Medulla oblongata (tissue), 1 donor: ENCODE measurements at regions not wholly inside any gene's neighbourhood (a gene's known extent, or its start where the extent isn't known, plus 50 kb on each side); places are given as distances from the start of the nearest gene placed in this dataset.

Source experiments
- DNase-seq: peaks from one replicate; pipeline ENCODE4 v3.0.0-alpha.2; 2015; ENCODE audit errors: extremely low spot score

DNA sequence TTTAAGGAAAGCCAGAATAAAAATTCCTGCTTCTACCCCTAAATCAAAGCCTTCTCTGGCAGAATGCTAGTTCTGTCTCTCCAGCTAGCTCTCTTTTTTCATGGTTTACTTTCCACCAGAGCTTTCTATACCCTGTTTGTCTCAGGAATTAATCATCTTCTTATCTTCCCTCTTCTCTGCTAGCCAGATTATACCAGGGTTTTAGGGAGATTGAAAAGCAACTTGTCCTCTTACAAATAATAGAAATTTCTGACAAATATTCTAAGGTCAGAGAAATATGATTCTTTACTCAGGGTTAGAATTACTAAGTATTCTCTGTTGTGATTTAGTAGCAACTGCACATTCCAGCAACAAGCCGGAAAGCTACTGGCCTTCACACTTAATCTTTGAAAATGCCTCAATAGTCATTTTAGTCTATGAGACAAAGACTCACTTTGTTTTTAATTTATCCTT, 166.4 kb downstream of the TANC2 start:
- no peak for DNase-seq

DNA sequence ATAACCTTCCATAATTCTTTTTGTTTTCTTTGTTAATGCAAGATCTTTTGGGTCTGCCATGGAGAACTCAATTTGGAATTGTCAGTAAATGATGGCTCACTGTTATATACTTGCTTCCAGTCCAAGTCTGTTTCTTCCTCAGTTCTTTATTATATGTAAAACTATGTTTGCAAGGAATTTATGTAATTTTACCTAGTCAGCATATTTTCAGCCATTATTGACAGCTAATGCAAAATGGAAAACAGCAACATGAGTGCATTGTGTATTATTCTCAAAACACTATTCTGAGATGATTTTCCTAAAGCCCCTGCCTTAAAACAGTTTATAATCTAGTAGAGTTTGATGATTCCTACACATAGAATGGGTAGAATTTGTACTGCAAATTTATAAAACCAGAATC, 167.5 kb downstream of the TANC2 start:
- no peak for DNase-seq

DNA sequence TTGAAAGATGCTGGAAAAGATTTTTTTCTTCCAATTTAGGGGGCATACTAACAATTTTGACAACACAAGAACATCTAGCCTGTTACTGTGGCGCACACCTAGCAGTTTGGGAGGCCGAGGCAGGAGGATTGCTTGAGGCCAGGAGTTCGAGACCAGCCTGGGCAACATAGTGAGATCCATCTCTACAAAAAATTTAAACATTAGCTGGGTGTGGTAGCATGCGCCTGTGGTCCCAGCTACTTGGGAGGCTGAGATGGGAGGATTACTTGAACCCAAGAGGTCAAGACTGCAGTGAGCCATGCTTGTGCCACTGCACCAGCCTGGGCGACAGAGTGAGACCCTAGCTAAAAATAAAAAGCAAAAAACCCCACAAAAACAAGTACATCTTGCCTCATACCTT, 168.8 kb downstream of the TANC2 start:
- no peak for DNase-seq

DNA sequence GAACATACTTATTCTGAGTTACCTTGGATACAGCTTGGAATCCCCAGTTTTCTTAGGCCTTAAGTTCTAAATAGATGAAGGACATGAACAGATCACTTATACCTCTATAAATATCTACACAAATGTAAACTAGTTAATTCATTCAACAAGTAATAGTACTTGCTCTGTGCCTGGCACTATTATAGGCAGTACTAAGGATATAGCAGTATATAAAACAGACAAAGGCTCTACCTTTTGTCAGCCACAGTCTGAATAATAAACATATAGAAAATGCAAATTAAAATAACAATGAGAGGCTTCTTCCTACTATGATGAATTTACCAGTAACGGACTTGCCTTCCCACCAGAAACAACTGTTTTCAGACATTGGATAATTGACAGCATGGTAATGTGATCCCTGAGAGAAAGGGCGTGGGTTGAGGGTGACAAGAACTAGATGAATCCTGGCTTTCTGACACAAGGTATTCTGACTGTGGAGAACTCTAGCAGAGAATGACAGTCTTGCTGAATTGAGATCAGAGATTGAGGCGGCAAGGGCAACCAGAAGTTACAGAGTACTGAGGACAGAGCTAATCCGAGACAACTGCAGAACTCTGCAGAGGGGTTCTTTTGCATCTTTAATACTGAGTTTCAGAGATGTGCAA, 170.5 kb downstream of the TANC2 start:
- DNase-seq: no peak

DNA sequence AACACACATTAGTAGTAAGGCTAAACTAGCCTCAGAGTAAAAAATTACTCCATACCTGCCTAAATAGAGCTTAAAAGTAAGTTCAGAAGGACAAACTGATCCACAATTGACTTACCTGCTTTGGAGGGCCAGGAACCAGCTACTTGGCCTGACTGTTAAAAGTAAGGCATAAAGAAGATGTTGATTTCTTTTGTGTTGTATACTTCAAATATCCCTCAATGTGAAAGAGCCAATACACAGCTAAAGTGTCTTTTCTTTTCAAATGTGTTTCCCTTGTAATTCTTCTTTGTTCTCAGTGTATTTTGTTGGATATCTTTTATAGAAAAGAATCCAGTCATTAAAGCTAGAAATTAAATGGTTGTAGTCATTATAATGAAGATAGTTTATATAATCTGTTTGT, 171.1 kb downstream of the TANC2 start:
- DNase-seq: no peak

DNA sequence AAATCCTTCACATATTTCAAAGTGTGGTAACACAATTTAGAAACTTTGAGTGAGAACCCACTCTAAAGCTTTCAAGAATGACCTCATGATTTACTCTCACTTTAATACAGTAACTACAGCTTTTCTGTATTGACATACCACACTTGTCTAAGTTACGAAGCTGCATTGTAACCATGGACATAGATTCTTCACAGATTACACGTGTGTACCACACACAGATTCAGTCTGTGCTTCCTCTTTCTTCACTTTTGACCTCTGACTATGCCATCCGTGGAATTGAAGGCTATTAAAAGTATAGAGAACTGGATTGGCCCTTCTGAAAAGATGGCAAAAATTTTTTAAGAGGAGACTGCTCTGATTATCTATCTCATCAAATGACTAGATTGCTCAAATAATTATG, 172.7 kb downstream of the TANC2 start:
- DNase-seq: no peak

DNA sequence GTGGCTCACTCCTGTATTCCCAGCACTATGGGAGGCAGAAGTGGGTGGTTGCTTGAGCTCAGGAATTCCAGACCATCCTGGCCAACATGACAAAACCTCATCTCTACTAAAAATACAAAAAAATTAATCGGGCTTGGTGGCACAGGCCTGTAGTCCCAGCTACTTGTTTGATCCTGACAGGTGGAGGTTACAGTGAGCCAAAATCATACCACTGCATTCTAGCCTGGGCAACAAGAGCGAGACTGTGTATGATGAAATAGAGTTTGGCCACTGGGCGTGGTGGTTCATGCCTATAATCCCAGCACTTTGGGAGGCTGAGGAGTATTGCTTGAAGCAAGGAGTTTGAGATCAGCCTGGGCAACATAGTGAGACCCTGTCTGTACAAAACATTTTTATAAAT, 173.3 kb downstream of the TANC2 start:
- no peak for DNase-seq

DNA sequence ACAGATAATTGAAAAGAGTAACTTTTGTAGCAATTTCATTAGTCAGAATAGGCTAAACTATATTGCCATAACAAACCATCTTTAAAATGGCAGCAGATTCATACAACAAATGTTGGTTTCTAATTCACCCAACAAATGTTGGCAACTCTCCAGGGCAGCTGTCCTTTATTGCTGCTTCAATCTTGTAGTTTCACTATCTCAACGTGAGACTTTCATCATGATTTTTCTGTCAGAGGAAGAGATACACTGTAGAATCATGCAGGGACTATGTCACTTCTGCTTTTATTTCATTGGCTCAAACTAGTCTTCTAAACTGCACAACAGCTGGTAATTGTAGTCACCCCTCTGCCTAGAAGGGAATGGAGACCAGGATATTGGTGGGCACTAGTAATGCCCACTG, 174.2 kb downstream of the TANC2 start:
- peak; percentile 67 for DNase-seq

DNA sequence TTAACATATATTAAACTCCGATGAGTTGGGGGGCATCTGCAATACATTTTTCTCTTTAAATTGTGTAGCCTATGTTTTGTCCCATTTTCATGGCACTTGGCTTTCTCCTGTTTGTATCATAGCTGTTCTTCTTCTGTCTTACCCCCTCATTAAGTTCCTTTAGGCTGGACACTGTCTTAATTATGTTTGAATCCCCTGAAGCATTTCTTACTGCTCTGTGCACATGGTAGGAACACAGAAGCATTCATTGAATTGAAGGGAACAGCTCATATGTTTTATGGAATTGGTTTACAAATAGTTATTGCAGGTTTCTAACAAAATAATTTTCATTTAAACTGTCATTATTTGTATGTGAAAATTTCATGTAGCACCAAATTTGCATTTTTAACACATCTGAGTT, 176.8 kb downstream of the TANC2 start:
- DNase-seq: no peak

DNA sequence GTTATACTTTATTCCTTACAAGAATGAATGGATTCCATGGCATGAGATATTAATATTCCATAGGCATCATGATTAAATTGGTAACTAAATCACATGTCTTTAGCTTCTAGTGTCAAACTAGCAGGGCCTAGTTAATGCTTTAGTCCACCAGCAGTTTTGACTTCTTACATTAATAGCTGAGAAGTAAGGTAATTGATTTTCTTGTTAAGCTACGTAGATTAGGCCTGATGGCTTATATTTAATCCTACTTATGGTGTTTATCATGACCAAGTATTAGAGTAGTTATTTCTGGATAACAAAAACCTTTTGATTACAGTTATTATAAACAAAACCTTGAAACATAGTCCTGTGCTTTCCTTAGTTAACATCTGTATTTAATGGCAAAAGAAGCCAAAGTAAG, 184.5 kb downstream of the TANC2 start:
- no peak for DNase-seq

DNA sequence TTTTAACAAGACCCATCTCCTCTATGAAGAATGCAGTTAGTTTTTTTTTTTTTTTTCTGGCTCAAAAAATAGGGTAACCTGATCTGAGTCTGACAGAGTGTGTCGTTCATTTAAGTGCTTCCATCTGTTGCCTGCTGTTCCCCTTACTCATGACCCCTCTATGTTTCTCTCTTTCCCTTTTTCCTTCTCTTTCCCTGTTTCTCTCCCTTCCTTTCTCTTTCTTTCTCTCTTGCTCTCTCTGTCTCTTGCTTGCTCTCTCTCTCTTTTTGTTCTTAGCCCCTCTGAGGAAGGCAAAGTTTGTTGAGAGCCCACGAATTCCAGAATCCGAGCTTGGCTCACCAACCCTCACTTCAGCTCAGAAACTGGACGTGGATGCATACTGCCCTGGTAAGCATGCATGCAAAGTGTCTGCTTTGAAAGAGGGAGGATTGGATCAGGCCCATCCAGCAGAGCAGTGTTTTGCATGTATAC, 185.0 kb downstream of the TANC2 start:
- peak; percentile 48 for DNase-seq

DNA sequence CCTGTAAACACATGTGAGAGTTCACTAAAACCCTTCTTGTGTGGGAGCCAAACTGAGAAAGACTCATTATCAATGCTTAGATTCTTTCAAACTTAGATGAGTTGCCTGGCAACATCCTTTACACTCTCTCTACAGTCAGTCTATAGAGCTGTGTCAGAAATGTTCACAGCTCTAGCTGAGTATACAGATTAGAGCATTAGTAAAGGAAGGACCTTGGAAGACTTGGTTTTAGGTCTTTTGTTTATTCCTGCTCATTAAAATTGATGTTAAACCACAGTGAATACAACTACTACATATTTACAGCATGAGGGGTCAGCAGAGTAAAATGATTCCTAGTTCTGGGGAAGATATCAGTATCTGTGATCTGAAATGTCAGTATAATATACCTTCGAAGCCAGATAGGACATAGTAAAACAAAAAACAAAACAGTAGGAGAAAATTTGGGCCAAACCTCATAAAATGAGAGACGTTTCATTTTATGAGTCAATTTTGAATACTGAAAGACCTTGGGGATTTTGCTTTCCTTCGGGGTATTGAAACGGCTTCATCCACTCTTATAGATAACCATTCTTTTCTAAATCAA, 186.0 kb downstream of the TANC2 start:
- peak; percentile 56 for DNase-seq

DNA sequence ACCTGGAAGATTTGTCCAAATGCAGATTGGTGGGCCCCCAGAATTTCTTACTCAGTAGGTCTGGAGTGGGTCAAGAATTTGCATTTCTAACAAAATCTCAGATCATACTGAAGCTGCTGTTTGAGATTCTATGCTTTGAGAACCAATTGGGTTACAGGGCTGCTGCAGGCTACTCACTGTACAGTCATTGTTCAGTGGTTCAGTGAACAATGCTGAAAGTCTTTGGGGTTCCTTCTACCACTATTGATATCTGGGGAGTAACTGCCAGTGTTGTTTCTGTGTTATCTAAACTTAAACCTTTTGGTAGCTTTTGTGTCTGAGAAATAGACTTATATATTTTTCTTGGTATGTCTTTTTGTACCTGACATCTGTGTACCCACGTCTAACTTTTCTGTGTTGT, 187.5 kb downstream of the TANC2 start:
- peak; percentile 80 for DNase-seq

DNA sequence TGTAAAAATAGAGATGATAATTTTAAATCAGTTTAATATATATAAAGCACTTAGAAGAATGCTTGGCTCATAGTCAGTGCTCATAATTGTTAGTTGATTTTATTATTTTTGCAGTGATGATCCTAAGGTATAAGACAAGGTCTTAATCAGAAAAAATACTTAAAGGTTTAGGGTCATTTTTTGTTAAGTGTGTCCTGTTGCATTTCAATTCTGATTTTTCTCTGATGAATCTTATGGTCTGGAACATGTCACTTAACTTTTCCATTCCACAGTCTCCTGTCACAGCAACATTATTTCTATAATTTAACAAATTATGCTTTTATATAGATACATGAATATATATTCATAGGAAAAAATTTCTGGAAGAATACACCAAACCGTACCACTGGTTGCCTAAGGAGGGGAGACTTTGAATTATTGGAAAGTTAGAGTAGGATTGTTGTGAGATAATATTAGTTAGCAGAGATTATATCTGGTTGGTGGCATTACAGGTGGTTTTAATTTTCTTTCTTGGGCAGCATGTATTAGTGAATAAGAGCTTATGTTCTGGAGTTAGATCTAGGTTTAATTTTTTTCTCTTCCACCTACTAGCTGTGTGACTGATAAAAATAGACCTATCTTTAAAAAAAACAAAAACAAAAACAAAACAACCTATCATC, 188.7 kb downstream of the TANC2 start:
- DNase-seq: no peak

DNA sequence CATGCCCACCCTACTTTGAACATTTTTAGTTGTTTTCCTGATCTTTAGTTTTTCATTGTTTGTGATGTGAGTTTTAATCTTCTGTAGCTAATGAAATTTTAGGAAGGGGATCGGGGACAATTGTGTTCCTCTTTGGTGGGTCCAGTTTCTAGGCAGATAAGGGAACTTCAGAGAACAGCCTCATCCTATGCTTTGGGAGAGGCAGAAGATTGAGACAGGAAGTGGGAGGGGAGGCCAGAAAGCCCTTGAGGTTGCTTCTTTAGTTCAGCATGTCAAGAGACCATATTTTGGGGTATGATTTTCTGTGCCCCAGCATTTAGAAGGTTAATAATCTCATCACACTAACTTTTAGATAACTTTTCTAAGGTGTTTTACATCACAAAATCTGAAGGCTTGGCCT, 191.0 kb downstream of the TANC2 start:
- no peak for DNase-seq

DNA sequence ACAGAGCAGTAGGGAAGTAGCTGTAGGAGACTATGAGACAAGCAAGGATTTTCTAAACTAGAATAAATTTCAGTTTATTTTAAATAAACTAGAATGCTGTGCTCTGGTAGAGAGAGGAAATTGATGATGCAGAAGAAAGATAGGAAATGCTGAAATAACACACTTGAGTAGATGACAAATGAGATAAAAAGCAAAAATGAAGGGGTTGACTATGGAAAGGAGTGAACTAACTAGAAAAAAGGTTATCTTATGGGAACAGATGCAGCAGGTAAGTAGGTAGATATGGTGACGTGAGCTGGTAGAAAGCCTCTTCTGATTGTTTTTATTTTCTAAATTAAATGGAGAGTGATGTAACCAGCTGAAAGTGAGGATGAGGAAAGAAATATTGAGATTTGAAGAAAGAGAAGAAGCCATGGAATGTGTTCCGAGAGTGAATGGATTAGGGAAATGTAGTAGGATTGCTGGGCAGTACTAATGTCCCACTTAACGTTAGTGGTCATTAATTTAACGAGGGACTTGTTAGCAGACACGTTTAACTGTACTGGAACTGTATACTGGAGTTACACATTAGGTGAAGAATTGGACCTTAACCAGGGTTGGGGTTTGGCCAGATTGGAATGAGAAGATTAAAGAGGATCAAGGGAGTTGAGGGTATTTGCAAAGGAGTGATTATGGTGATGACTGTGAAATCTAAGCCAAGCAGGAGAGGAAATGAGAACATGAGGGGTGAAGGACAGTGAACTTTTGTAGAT, 196.5 kb downstream of the TANC2 start:
- DNase-seq: no peak

DNA sequence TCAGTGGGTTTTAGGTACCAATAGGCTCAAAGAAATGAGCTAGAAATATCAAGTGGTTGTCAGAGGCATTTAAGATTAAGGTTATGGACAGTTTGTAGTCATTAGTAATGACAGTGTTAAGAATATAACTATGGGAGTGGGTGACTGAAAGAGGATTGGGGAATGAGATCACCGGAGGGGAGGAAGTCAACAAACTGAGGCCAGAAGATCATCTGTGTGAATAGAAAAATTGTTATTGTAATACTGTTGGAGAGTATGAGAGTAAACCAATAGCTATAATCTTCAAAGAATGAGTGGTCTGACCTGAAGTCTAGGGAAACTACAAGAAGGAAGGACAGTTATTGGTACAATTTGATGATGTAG, 197.1 kb downstream of the TANC2 start:
- no peak for DNase-seq

DNA sequence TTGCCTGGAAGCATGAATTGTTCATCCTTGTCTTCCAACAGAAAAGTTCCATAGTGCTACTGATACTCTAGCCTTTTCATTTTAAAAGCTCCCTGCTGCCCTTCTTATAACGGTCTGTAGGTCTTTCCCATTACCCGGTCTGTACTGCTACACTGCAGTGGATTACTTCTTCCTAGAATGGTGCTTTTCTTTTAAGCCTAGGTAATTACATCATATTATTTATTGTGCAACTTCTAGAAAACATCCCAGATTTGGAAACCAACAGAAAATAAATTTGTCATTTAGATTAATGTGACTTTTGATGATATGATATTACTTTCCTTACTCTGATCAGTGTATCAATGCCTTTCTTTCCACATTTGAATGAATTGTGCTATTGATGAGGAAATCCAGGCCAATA, 199.4 kb downstream of the TANC2 start:
- DNase-seq: no peak

DNA sequence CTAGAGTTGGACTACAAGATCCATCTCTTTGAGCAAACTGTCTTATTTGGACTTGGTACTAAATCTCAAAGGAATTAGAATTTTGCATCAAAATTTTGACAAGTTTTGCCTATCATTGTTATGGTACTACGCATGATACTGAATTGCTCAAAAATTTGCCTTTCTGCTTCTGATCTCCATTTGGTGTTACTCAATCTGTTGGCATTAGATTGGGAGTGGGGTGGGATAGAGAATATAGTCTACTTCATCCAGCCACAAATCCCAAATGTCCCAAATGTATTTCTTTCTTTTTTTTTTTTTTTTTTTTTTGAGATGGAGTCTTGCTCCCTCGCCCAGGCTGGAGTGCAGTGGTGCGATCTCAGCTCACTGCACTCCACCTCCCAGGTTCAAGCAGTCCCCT, 204.8 kb downstream of the TANC2 start:
- DNase-seq: no peak

DNA sequence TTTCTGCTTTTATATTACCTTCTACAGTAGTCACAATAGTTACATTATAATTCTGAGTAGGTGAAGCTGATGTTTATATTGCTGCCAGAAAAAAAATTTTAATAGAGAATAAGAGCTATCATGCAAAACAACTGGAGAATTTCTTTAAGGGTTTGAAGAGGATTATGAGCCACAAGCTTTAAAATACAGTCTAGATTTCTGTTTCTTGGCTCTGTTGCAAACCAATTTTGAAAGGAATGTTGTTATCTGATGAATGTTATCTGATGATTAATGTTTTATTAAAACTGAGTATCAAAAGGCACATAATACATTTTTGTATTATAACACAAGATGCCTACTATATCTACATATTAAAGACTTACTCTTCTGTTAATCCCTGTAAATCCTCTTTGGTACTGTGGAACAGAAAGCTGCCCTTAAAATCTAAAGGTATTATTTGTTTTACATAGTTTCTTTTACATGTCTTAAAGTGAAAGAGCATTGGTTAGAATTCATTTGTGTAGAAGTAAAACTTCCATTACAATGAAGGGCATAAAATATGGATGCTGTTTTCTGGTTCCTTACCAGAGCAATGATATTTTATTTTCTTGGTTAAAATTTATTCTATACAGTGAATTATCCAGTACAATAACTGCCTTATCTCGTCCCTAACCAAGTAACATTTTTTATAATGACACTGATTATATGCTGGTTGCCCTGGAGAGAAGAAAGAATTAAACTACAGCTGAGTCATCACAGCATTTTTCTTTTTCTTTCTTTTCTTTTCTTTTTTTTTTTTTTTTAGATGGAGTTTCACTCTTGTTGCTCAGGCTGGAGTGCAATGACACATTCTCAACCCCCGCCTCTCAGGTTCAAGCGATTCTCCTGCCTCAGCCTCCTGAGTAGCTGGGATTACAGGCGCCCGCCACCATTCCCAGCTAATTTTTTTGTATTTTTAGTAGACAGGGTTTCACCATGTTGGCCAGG, 205.7 kb downstream of the TANC2 start:
- no peak for DNase-seq

DNA sequence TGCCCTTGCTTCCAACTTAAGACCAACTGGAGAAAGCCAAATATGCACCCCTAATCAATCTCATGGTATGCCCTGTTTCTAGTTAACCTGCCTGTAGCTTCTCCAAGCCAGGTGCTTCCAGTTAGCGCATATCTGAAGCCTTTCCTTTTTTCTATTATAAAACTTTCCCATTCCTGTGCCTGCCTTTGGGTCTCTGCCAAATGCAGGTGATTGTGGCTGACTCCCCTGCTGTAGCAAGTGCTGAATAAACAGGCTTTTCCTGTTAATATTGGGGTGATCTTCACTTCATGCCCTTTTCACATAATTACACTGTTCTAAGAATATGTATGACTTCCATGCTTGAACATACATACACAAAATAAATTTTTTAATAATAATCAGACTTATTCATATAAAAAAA, 207.4 kb downstream of the TANC2 start:
- DNase-seq: no peak

DNA sequence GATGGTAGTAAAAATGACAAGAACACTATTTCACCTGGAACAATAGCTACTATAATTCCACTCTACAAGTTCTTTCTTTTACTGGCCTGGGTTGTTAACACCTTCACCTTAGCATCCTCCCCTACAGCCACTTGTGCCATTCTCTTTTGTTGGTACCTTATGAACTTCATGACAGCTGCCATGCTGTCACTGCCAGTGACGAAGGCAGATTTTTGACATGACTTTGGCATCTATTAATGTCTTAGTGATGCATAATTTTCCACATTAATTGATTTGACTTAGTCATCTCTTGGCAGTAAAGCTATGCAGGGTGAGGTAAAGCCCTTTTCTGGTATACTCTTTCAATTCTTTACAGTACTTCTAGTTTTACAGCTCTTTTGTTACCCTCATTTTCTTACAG, 207.9 kb downstream of the TANC2 start:
- DNase-seq: no peak
